NCI-H146 treated with DMSO at 0.1 percent for 48 hours (cell line): ENCODE measurements at regions not wholly inside any gene's neighbourhood (a gene's known extent, or its start where the extent isn't known, plus 50 kb on each side); places are given as distances from the start of the nearest gene placed in this dataset.

Source experiments
- DNase-seq: peaks from one replicate; lab custom pipeline; 2025; ENCODE audit not compliant: unreplicated experiment; lab: John Stamatoyannopoulos, UW

- no peak for DNase-seq
These were observed 69.7 kb upstream of the LY86 start for GRCh38 chr6:6518631-6519427.

- no peak for DNase-seq
These were observed 66.5 kb upstream of the LY86 start for GRCh38 chr6:6521961-6522482.

GRCh38 chr6:6522709-6523108, 65.8 kb upstream of the LY86 start:
- no peak for DNase-seq

GRCh38 chr6:6524951-6525350, 63.6 kb upstream of the LY86 start:
- DNase-seq, result no peak

GRCh38 chr6:6525933-6526332, 62.6 kb upstream of the LY86 start:
- DNase-seq, result no peak

DNA sequence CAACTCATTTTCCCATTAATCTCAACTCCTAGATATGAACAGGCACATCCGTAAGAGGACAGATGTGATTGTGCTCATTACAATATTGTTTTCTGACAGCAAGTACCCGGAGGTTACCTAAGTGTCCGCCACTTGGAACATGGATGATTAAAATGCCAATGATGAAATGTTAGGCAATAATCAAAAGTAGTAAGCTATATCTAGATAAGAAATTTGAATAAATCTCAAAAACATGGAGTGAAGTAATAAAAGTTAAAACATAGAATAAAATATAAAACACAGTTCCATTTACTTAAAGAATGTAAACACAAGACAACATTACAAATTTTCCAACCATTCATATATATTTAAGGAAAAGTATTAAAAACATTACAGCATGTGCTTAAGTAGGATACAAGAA, 59.2 kb upstream of the LY86 start:
- no peak for DNase-seq

- no peak for DNase-seq
These were observed 55.3 kb upstream of the LY86 start for GRCh38 chr6:6533176-6533575.

- no peak for DNase-seq
These were observed 54.1 kb upstream of the LY86 start for GRCh38 chr6:6534399-6534798.

DNA sequence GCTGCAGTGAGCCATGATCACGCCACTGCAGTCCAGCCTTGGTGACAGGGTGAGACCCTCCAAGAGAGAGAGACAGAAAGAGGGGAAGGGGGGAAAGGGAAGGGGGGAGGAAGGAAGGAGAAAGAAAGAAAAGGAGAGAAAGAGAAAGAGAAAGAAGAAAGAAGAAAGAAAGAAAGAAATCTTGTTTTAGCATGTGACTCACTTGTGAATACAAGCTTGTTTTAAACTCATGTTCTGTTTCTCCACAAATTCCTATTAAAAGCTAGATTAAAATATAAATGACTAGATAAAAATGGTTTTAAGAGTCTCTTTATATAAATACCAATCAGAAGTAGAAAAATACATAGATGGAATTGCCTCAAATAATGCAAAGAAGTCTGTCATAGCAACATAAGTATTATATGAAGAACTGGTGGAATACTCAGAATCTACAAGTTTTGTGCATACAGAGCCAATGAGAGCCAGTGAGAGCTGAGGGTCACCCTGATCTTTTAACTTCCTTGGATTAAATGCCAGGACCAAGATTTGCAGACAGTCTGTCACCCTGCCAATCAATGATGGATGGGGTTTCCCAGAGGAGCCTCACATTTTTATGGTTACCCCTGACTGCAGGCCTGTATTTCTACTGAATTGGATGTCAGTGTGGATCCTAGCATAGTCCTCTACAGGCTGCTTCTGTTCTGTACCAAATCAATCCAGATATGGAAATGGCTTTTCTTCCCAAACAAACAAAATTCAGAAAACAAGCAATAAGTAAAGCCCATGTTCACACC, 50.8 kb upstream of the LY86 start:
- DNase-seq, result no peak

- DNase-seq, result no peak
These were observed 50.3 kb upstream of the LY86 start for GRCh38 chr6:6538261-6538660.
